ENCODE measurements at regions not wholly inside any gene's neighbourhood (a gene's known extent, or its start where the extent isn't known, plus 50 kb on each side); places are given as distances from the start of the nearest gene placed in this dataset.

GRCh38 chr3:59698091-59698490 is 648.3 kb upstream of the CFAP20DC start:
- Histone ChIP-seq H3K36me3 (ENCODE audit: insufficient read depth, low read length) (no peaks in the 10 kb centered on the region), H3K9ac (ENCODE audit: insufficient read length) (no peak overlapping the region), H3K27ac (no peak overlapping the region), H3K4me3 (no peak overlapping the region), H3K9me3 (ENCODE audit: low read depth, low read length) (no peaks in the 10 kb centered on the region)
- no peak for DNase-seq (ENCODE audit: low read depth, low spot score)
- TF ChIP-seq FOXP2 (optimal IDR thresholded peaks at IDR 0.05; ENCODE audit: control extremely low read depth, extremely low read length, insufficient read depth) (no peak), POLR2AphosphoS5 (IDR thresholded peaks at IDR 0.05; ENCODE audit: borderline replicate concordance, low read depth, low read length) (no peak), EZH2 (IDR thresholded peaks at IDR 0.05) (no peak)

GRCh38 chr3:59696783-59697182 is 647.0 kb upstream of the CFAP20DC start:
- Histone ChIP-seq H3K36me3 (ENCODE audit: insufficient read depth, low read length) (no peaks in the 10 kb centered on the region), H3K9ac (ENCODE audit: insufficient read length) (no peak overlapping the region), H3K4me3 (no peak overlapping the region), H3K27ac (no peak overlapping the region), H3K9me3 (ENCODE audit: low read depth, low read length) (no peaks in the 10 kb centered on the region)
- no peak for TF ChIP-seq FOXP2 (optimal IDR thresholded peaks at IDR 0.05; ENCODE audit: control extremely low read depth, extremely low read length, insufficient read depth)
- no peak for DNase-seq (ENCODE audit: low read depth, low spot score)

- Histone ChIP-seq H3K36me3 (ENCODE audit: insufficient read depth, low read length) (no peaks in the 10 kb centered on the region), H3K27ac (no peak overlapping the region), H3K9me3 (ENCODE audit: low read depth, low read length) (no peaks in the 10 kb centered on the region), H3K4me3 (no peak overlapping the region), H3K9ac (ENCODE audit: insufficient read length) (no peak overlapping the region)
- TF ChIP-seq EZH2 (IDR thresholded peaks at IDR 0.05) (no peak), POLR2AphosphoS5 (IDR thresholded peaks at IDR 0.05; ENCODE audit: borderline replicate concordance, low read depth, low read length) (no peak)
- DNase-seq (ENCODE audit: low read depth, low spot score), result no peak
Observed at GRCh38 chr3:59695860-59696259, 646.0 kb upstream of the CFAP20DC start.

- H3K9ac ChIP-seq (ENCODE audit: insufficient read length), result no peak overlapping the region
- DNase-seq (ENCODE audit: low read depth, low spot score), result no peak
- TF ChIP-seq EZH2 (IDR thresholded peaks at IDR 0.05) (no peak), FOXP2 (optimal IDR thresholded peaks at IDR 0.05; ENCODE audit: control extremely low read depth, extremely low read length, insufficient read depth) (no peak), POLR2AphosphoS5 (IDR thresholded peaks at IDR 0.05; ENCODE audit: borderline replicate concordance, low read depth, low read length) (no peak)
- H3K27ac ChIP-seq, result no peak overlapping the region
- no peaks in the 10 kb centered on the region for H3K9me3 ChIP-seq (ENCODE audit: low read depth, low read length)
- no peak overlapping the region for H3K4me3 ChIP-seq
- H3K36me3 ChIP-seq (ENCODE audit: insufficient read depth, low read length), result no peaks in the 10 kb centered on the region
Observed at GRCh38 chr3:59692117-59692516, 642.3 kb upstream of the CFAP20DC start.

- H3K9me3 ChIP-seq (ENCODE audit: low read depth, low read length), result no peaks in the 10 kb centered on the region
- DNase-seq (ENCODE audit: low read depth, low spot score), result no peak
- no peak overlapping the region for H3K4me3 ChIP-seq
- H3K9ac ChIP-seq (ENCODE audit: insufficient read length), result no peak overlapping the region
- TF ChIP-seq POLR2AphosphoS5 (IDR thresholded peaks at IDR 0.05; ENCODE audit: borderline replicate concordance, low read depth, low read length) (no peak), EZH2 (IDR thresholded peaks at IDR 0.05) (no peak), FOXP2 (optimal IDR thresholded peaks at IDR 0.05; ENCODE audit: control extremely low read depth, extremely low read length, insufficient read depth) (no peak)
- H3K27ac ChIP-seq, result no peak overlapping the region
- no peaks in the 10 kb centered on the region for H3K36me3 ChIP-seq (ENCODE audit: insufficient read depth, low read length)
Observed at GRCh38 chr3:59690886-59691285, 641.1 kb upstream of the CFAP20DC start.

- Histone ChIP-seq H3K4me3 (no peak overlapping the region), H3K9ac (ENCODE audit: insufficient read length) (no peak overlapping the region), H3K36me3 (ENCODE audit: insufficient read depth, low read length) (no peaks in the 10 kb centered on the region), H3K27ac (no peak overlapping the region), H3K9me3 (ENCODE audit: low read depth, low read length) (no peaks in the 10 kb centered on the region)
- no peak for TF ChIP-seq FOXP2 (optimal IDR thresholded peaks at IDR 0.05; ENCODE audit: control extremely low read depth, extremely low read length, insufficient read depth)
- no peak for TF ChIP-seq EZH2 (IDR thresholded peaks at IDR 0.05)
- TF ChIP-seq POLR2AphosphoS5 (IDR thresholded peaks at IDR 0.05; ENCODE audit: borderline replicate concordance, low read depth, low read length), result no peak
- DNase-seq (ENCODE audit: low read depth, low spot score), result no peak
Observed at GRCh38 chr3:59688636-59689035, 638.8 kb upstream of the CFAP20DC start.

- Histone ChIP-seq H3K36me3 (ENCODE audit: insufficient read depth, low read length) (no peaks in the 10 kb centered on the region), H3K9me3 (ENCODE audit: low read depth, low read length) (no peaks in the 10 kb centered on the region), H3K9ac (ENCODE audit: insufficient read length) (no peak overlapping the region), H3K4me3 (no peak overlapping the region), H3K27ac (no peak overlapping the region)
- DNase-seq (ENCODE audit: low read depth, low spot score), result no peak
- TF ChIP-seq FOXP2 (optimal IDR thresholded peaks at IDR 0.05; ENCODE audit: control extremely low read depth, extremely low read length, insufficient read depth), result no peak
- no peak for TF ChIP-seq EZH2 (IDR thresholded peaks at IDR 0.05)
- TF ChIP-seq POLR2AphosphoS5 (IDR thresholded peaks at IDR 0.05; ENCODE audit: borderline replicate concordance, low read depth, low read length), result no peak
Observed at GRCh38 chr3:59685432-59685831, 635.6 kb upstream of the CFAP20DC start.

GRCh38 chr3:59684766-59685165 is 634.9 kb upstream of the CFAP20DC start:
- H3K9ac ChIP-seq (ENCODE audit: insufficient read length), result no peak overlapping the region
- no peak overlapping the region for H3K27ac ChIP-seq
- no peak overlapping the region for H3K4me3 ChIP-seq
- TF ChIP-seq FOXP2 (optimal IDR thresholded peaks at IDR 0.05; ENCODE audit: control extremely low read depth, extremely low read length, insufficient read depth), result no peak
- TF ChIP-seq POLR2AphosphoS5 (IDR thresholded peaks at IDR 0.05; ENCODE audit: borderline replicate concordance, low read depth, low read length), result no peak
- no peak for TF ChIP-seq EZH2 (IDR thresholded peaks at IDR 0.05)
- H3K36me3 ChIP-seq (ENCODE audit: insufficient read depth, low read length), result no peaks in the 10 kb centered on the region
- DNase-seq (ENCODE audit: low read depth, low spot score), result no peak
- no peaks in the 10 kb centered on the region for H3K9me3 ChIP-seq (ENCODE audit: low read depth, low read length)

GRCh38 chr3:59680919-59681318 is 631.1 kb upstream of the CFAP20DC start:
- Histone ChIP-seq H3K4me3 (no peak overlapping the region), H3K9me3 (ENCODE audit: low read depth, low read length) (no peaks in the 10 kb centered on the region), H3K9ac (ENCODE audit: insufficient read length) (no peak overlapping the region), H3K27ac (no peak overlapping the region), H3K36me3 (ENCODE audit: insufficient read depth, low read length) (no peaks in the 10 kb centered on the region)
- TF ChIP-seq FOXP2 (optimal IDR thresholded peaks at IDR 0.05; ENCODE audit: control extremely low read depth, extremely low read length, insufficient read depth), result no peak
- no peak for TF ChIP-seq POLR2AphosphoS5 (IDR thresholded peaks at IDR 0.05; ENCODE audit: borderline replicate concordance, low read depth, low read length)
- TF ChIP-seq EZH2 (IDR thresholded peaks at IDR 0.05), result no peak
- DNase-seq (ENCODE audit: low read depth, low spot score), result no peak
